GM23338 (cell line): ENCODE measurements at regions not wholly inside any gene's neighbourhood (a gene's known extent, or its start where the extent isn't known, plus 50 kb on each side); places are given as distances from the start of the nearest gene placed in this dataset.

Experiments used
- ETS1 ChIP-seq: IDR thresholded peaks from 2 replicates; pipeline ENCODE4 v1.6.1; 2016; ENCODE audit warnings: antibody characterized with exemption
- EZH2 ChIP-seq: fragments of 200-600 bp; sonication (generic); IDR thresholded peaks from one replicate; pipeline ENCODE4 v1.8.0; 2017; ENCODE audit warnings: antibody characterized with exemption, mild to moderate bottlenecking, low read depth; ENCODE audit not compliant: unreplicated experiment
- EZH2phosphoT487 ChIP-seq: fragments of 200-600 bp; sonication (generic); IDR thresholded peaks from one replicate; pipeline ENCODE4 v1.8.1; 2018; ENCODE audit warnings: antibody characterized with exemption; ENCODE audit not compliant: unreplicated experiment
- JUNB ChIP-seq: IDR thresholded peaks from one replicate; pipeline ENCODE4 v1.6.1; 2016; ENCODE audit warnings: antibody characterized with exemption; ENCODE audit not compliant: unreplicated experiment
- NANOG ChIP-seq: IDR thresholded peaks from 2 replicates; pipeline ENCODE4 v1.6.1; 2016; ENCODE audit warnings: antibody characterized with exemption, borderline replicate concordance
- POLR2AphosphoS5 ChIP-seq: IDR thresholded peaks from 2 replicates; pipeline ENCODE4 v1.6.1; 2016; ENCODE audit warnings: antibody characterized with exemption, low read depth
- REST ChIP-seq: IDR thresholded peaks from one replicate; pipeline ENCODE4 v1.6.1; 2018; ENCODE audit warnings: antibody characterized with exemption; ENCODE audit not compliant: unreplicated experiment
- ZNF331 ChIP-seq: fragments of 250-450 bp; sonication (Bioruptor Pico); IDR thresholded peaks from 2 replicates; pipeline ENCODE4 v1.5.0; 2020; ENCODE audit warnings: low read depth, mild to moderate bottlenecking, moderate library complexity
- TF ChIP-seq, protein P1 (sequence below), 2 experiments: fragments of 200-600 bp in 1 of 2; sonication (generic) in 1 of 2; conservative IDR thresholded peaks; 2 replicates each; pipeline versions ENCODE4 v1.5.1 to v1.6.1; 2016 to 2017; ENCODE audit warnings: antibody characterized with exemption in 2 of 2, low read depth in 2 of 2, mild to moderate bottlenecking in 2 of 2, moderate library complexity in 1 of 2

GRCh38 chr6:134853111-134854055 lies 96.5 kb downstream of the ALDH8A1 start:
- TF ChIP-seq, protein P1, sequence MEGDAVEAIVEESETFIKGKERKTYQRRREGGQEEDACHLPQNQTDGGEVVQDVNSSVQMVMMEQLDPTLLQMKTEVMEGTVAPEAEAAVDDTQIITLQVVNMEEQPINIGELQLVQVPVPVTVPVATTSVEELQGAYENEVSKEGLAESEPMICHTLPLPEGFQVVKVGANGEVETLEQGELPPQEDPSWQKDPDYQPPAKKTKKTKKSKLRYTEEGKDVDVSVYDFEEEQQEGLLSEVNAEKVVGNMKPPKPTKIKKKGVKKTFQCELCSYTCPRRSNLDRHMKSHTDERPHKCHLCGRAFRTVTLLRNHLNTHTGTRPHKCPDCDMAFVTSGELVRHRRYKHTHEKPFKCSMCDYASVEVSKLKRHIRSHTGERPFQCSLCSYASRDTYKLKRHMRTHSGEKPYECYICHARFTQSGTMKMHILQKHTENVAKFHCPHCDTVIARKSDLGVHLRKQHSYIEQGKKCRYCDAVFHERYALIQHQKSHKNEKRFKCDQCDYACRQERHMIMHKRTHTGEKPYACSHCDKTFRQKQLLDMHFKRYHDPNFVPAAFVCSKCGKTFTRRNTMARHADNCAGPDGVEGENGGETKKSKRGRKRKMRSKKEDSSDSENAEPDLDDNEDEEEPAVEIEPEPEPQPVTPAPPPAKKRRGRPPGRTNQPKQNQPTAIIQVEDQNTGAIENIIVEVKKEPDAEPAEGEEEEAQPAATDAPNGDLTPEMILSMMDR (conservative IDR thresholded peaks at IDR 0.05; ENCODE audit: low read depth in 2 of 2): no peak
- no peak for TF ChIP-seq EZH2phosphoT487
- no peak for TF ChIP-seq ETS1
- no peak for TF ChIP-seq EZH2
- TF ChIP-seq REST: no peak
- TF ChIP-seq POLR2AphosphoS5: no peak
- no peak for TF ChIP-seq JUNB
- TF ChIP-seq NANOG: no peak
- TF ChIP-seq ZNF331 (CRISPR knock-in tag): no peak
